Retina (tissue), 1 donor: ENCODE measurements at regions not wholly inside any gene's neighbourhood (a gene's known extent, or its start where the extent isn't known, plus 50 kb on each side); places are given as distances from the start of the nearest gene placed in this dataset.
"Not testable (repeated sequence)": the region's sequence is repeated elsewhere in the genome, so short reads cannot be mapped to it uniquely, and the experiment has no call there.

ENCODE experiments used
- DNase-seq: peaks from one replicate; pipeline ENCODE4 v3.0.0-alpha.2; 2016

GRCh38 chr2:149768320-149768799, 180.8 kb upstream of the MMADHC start:
- DNase-seq = no peak

- DNase-seq = no peak
Observed at GRCh38 chr2:149767516-149767974, 180.0 kb upstream of the MMADHC start.

- DNase-seq = no peak
Observed at GRCh38 chr2:149766339-149766738, 178.8 kb upstream of the MMADHC start.

- DNase-seq = no peak
Observed at GRCh38 chr2:149765636-149766035, 178.1 kb upstream of the MMADHC start.

- no peak for DNase-seq
Observed at GRCh38 chr2:149765003-149765402, 177.4 kb upstream of the MMADHC start.

- no peak for DNase-seq
Observed at GRCh38 chr2:149763358-149763757, 175.8 kb upstream of the MMADHC start.

GRCh38 chr2:149761611-149762010, 174.0 kb upstream of the MMADHC start:
- DNase-seq = no peak

- DNase-seq = not testable (repeated sequence)
Observed at GRCh38 chr2:149759382-149759781, 171.8 kb upstream of the MMADHC start.

- DNase-seq = not testable (repeated sequence)
Observed at GRCh38 chr2:149754722-149755121, 167.1 kb upstream of the MMADHC start.

- DNase-seq = no peak
Observed at GRCh38 chr2:149747456-149747855, 159.9 kb upstream of the MMADHC start.

- DNase-seq = no peak
Observed at GRCh38 chr2:149745396-149746230, 158.0 kb upstream of the MMADHC start.

- DNase-seq = no peak
Observed at GRCh38 chr2:149744865-149745264, 157.3 kb upstream of the MMADHC start.

- DNase-seq = no peak
Observed at GRCh38 chr2:149743842-149744448, 156.4 kb upstream of the MMADHC start.

GRCh38 chr2:149741646-149742045, 154.1 kb upstream of the MMADHC start:
- DNase-seq = no peak

- DNase-seq = no peak
Observed at GRCh38 chr2:149740490-149740889, 152.9 kb upstream of the MMADHC start.

GRCh38 chr2:149739883-149740265, 152.3 kb upstream of the MMADHC start:
- DNase-seq = no peak

- no peak for DNase-seq
Observed at GRCh38 chr2:149739171-149739882, 151.8 kb upstream of the MMADHC start.

- DNase-seq = no peak
Observed at GRCh38 chr2:149738767-149739166, 151.2 kb upstream of the MMADHC start.

GRCh38 chr2:149737896-149738295, 150.3 kb upstream of the MMADHC start:
- DNase-seq = no peak

GRCh38 chr2:149735237-149735958, 147.8 kb upstream of the MMADHC start:
- DNase-seq = no peak

GRCh38 chr2:149733936-149734685, 146.5 kb upstream of the MMADHC start:
- no peak for DNase-seq

GRCh38 chr2:149732730-149733290, 145.2 kb upstream of the MMADHC start:
- DNase-seq = no peak
